Osteoblast (primary cell): ENCODE measurements at regions not wholly inside any gene's neighbourhood (a gene's known extent, or its start where the extent isn't known, plus 50 kb on each side); places are given as distances from the start of the nearest gene placed in this dataset.

Experiments
- DNase-seq: peaks from one replicate; pipeline ENCODE4 v3.0.0; 2011; ENCODE audit warnings: low spot score, mixed read lengths; ENCODE audit not compliant: insufficient read length; ENCODE audit errors: missing footprints
- H2AFZ ChIP-seq: 2 replicates; pipeline ENCODE4 v1.6.0; 2011; ENCODE audit warnings: mild to moderate bottlenecking, low read length
- H3K27ac ChIP-seq: 2 replicates; pipeline ENCODE4 v1.5.1; 2011; ENCODE audit warnings: mild to moderate bottlenecking, low read depth, low read length, moderate library complexity
- H3K27me3 ChIP-seq: 2 replicates; pipeline ENCODE4 v1.6.0; 2012; ENCODE audit warnings: mild to moderate bottlenecking, control low read depth, inconsistent platforms, low read length, moderate library complexity; ENCODE audit not compliant: insufficient read depth
- H3K36me3 ChIP-seq: 2 replicates; pipeline ENCODE4 v1.5.1; 2011; ENCODE audit warnings: mild to moderate bottlenecking, low read length, control low read depth, moderate library complexity; ENCODE audit not compliant: insufficient read depth
- H3K4me1 ChIP-seq: 2 replicates; pipeline ENCODE4 v1.5.1; 2011; ENCODE audit warnings: mild to moderate bottlenecking, low read length, control low read depth, moderate library complexity; ENCODE audit not compliant: insufficient read depth
- H3K4me2 ChIP-seq: 2 replicates; pipeline ENCODE4 v1.6.0; 2011; ENCODE audit warnings: mild to moderate bottlenecking, low read length; ENCODE audit not compliant: insufficient read depth
- H3K4me3 ChIP-seq: fragments of 200-600 bp; sonication (generic); 3 replicates; pipeline ENCODE4 v1.5.1; 2012; ENCODE audit warnings: mild to moderate bottlenecking, low read length, inconsistent platforms; ENCODE audit not compliant: insufficient read depth
- H3K79me2 ChIP-seq: 2 replicates; pipeline ENCODE4 v1.6.0; 2012; ENCODE audit warnings: mild to moderate bottlenecking, low read length, control low read depth, inconsistent platforms; ENCODE audit not compliant: insufficient read depth
- H3K9me3 ChIP-seq: 2 replicates; pipeline ENCODE4 v1.5.1; 2011; ENCODE audit warnings: low read depth, low read length, control low read depth
- H4K20me1 ChIP-seq: 2 replicates; pipeline ENCODE4 v1.6.0; 2012; ENCODE audit warnings: mild to moderate bottlenecking, low read length, control low read depth; ENCODE audit not compliant: insufficient read depth
- TF ChIP-seq, protein P1 (sequence below): IDR thresholded peaks from 2 replicates; pipeline ENCODE4 v1.5.1; 2011; ENCODE audit warnings: mild to moderate bottlenecking, low read depth, low read length, moderate library complexity; ENCODE audit errors: extremely low read depth

DNA sequence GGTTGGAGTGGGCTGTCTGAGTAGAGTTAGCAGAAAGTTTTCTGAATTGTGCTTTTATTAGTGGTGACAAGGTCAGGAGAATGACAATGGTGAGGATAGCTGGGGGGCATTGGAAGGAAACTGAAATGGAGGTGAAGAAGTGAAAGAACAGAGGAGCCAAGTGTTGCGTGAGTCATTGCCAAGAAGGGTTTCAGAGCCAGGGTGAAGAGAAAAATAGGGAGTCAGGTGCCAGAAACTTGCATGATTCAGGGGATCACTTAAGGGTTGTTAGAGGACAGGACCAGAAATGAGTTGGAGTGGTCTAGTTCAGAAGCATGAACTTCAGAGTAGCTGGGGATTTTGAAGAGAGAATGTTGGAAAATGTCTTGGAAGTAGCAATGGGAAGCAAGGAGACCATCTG is 86.0 kb upstream of the GALNT15 start:
- Histone ChIP-seq H3K79me2 (no peaks in the 10 kb centered on the region), H3K9me3 (no peaks in the 10 kb centered on the region), H3K4me3 (no peak overlapping the region), H3K4me1 (peaks cover 42% of the 10 kb centered on the region), H3K27me3 (no peaks in the 10 kb centered on the region), H2AFZ (no peak overlapping the region), H3K4me2 (no peak overlapping the region), H4K20me1 (no peaks in the 10 kb centered on the region), H3K27ac (peak overlapping the region; percentile 8), H3K36me3 (no peaks in the 10 kb centered on the region)
- TF ChIP-seq, protein P1, sequence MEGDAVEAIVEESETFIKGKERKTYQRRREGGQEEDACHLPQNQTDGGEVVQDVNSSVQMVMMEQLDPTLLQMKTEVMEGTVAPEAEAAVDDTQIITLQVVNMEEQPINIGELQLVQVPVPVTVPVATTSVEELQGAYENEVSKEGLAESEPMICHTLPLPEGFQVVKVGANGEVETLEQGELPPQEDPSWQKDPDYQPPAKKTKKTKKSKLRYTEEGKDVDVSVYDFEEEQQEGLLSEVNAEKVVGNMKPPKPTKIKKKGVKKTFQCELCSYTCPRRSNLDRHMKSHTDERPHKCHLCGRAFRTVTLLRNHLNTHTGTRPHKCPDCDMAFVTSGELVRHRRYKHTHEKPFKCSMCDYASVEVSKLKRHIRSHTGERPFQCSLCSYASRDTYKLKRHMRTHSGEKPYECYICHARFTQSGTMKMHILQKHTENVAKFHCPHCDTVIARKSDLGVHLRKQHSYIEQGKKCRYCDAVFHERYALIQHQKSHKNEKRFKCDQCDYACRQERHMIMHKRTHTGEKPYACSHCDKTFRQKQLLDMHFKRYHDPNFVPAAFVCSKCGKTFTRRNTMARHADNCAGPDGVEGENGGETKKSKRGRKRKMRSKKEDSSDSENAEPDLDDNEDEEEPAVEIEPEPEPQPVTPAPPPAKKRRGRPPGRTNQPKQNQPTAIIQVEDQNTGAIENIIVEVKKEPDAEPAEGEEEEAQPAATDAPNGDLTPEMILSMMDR = no peak
- peak; percentile 22 for DNase-seq

DNA sequence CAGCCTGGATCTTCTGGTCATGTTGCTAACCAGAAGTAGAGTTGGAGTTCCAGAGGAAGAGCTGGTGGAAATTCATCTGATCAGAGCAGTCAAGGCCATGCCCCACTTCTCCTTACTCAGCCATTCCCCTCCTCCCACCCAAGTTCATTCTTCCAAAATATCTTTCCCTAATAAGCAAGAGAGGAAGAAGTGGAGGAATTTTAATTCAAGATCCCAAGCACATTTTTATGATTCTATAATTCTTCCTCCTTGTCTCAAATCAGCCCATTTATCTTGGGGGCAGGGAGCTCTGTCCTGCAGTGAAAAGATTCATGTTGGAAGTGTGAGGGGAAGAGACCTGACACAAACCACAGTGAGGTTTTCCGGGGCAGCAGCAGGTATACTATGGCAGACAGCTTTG is 85.0 kb upstream of the GALNT15 start:
- Histone ChIP-seq H3K4me2 (peak overlapping the region; percentile 25), H4K20me1 (no peaks in the 10 kb centered on the region), H3K36me3 (no peaks in the 10 kb centered on the region), H3K27ac (peak overlapping the region; percentile 41), H3K79me2 (no peaks in the 10 kb centered on the region), H2AFZ (no peak overlapping the region), H3K9me3 (no peaks in the 10 kb centered on the region), H3K4me1 (peaks cover 42% of the 10 kb centered on the region), H3K27me3 (no peaks in the 10 kb centered on the region), H3K4me3 (no peak overlapping the region)
- no peak for DNase-seq
- TF ChIP-seq, protein P1 = no peak

DNA sequence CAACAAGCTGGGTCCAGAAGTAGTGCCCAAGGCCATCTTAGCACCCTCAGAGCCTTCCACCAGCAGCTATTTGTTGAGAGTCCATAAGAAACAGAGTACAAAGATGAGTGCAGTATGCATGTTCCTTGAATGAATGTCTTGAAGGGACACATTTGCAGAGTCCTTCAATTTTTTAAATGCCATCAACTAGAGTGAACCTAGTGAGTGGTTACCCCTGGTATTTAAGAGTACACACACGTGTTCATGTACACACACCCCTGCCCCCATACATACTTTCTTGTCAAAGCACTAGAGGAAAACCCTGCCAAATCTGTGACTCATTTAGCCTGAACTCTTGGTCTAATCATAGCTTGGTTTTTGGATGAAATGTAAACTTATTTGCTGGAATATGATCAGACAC is 84.5 kb upstream of the GALNT15 start:
- Histone ChIP-seq H3K36me3 (no peaks in the 10 kb centered on the region), H3K27ac (peak overlapping the region; percentile 41), H3K4me1 (peaks cover 42% of the 10 kb centered on the region), H3K4me2 (peak overlapping the region; percentile 25), H3K9me3 (no peaks in the 10 kb centered on the region), H4K20me1 (no peaks in the 10 kb centered on the region), H3K79me2 (no peaks in the 10 kb centered on the region), H2AFZ (no peak overlapping the region), H3K27me3 (no peaks in the 10 kb centered on the region), H3K4me3 (no peak overlapping the region)
- peak; percentile 93 for DNase-seq
- TF ChIP-seq, protein P1 = no peak

DNA sequence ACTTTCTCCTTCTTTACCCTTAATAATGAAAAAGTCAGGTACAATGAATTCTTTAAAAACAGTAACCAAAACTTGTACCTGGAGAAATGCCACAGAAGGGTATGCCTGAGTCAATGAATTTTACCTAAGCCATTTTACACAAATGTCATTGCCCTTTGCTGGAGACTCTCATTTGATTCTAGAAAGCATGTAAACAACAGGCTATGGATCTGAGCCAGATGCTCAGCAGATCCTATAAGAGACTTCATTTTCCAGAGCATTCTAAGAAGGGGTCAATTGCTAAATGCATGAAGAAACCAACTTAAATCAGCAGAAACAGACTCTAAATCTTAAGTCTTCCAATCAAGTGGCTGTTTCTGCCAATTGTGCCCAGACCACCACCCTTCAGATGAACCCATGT is 83.8 kb upstream of the GALNT15 start:
- peak overlapping the region; percentile 25 for H3K4me2 ChIP-seq
- no peak for DNase-seq

More for the DNA sequence above, 83.8 kb upstream of the GALNT15 start:
- Histone ChIP-seq H3K9me3 (no peaks in the 10 kb centered on the region), H3K4me3 (no peak overlapping the region), H3K27ac (peak overlapping the region; percentile 41), H2AFZ (no peak overlapping the region), H3K36me3 (no peaks in the 10 kb centered on the region), H3K79me2 (no peaks in the 10 kb centered on the region), H3K4me1 (peaks cover 36% of the 10 kb centered on the region), H4K20me1 (no peaks in the 10 kb centered on the region), H3K27me3 (no peaks in the 10 kb centered on the region)
- TF ChIP-seq, protein P1 = no peak
